Type B pancreatic cell (in vitro differentiated cells): ENCODE measurements at regions not wholly inside any gene's neighbourhood (a gene's known extent, or its start where the extent isn't known, plus 50 kb on each side); places are given as distances from the start of the nearest gene placed in this dataset.
A peak's percentile ranks its signal among the peaks of the same experiment; 100 is the strongest.

Experiments used
- DNase-seq: peaks from one replicate; pipeline ENCODE4 v3.0.0; 2021; ENCODE audit warnings: mixed read lengths; ENCODE audit not compliant: unreplicated experiment; ENCODE audit errors: extremely low spot score
- H3K27ac Mint-ChIP-seq: 2 replicates; pipeline ENCODE4 v1.8.0; 2021; ENCODE audit warnings: mild to moderate bottlenecking, mixed read lengths
- H3K27me3 Mint-ChIP-seq: 2 replicates; pipeline ENCODE4 v1.8.0; 2021; ENCODE audit warnings: mixed read lengths
- H3K36me3 Mint-ChIP-seq: 2 replicates; pipeline ENCODE4 v1.8.0; 2021; ENCODE audit warnings: mixed read lengths
- H3K4me1 Mint-ChIP-seq: one replicate; pipeline ENCODE4 v1.8.0; 2021; ENCODE audit warnings: mixed read lengths; ENCODE audit not compliant: unreplicated experiment
- H3K4me3 Mint-ChIP-seq: 2 replicates; pipeline ENCODE4 v1.8.0; 2021; ENCODE audit warnings: mild to moderate bottlenecking, mixed read lengths
- H3K9me3 Mint-ChIP-seq: 2 replicates; pipeline ENCODE4 v1.8.0; 2021; ENCODE audit warnings: mixed read lengths
- CTCF ChIP-seq: fragments of 200-600 bp; sonication (generic); conservative IDR thresholded peaks from 2 replicates; pipeline ENCODE4 v1.5.0; 2021; ENCODE audit warnings: antibody characterized with exemption, mild to moderate bottlenecking

GRCh38 chr22:22341736-22342135 lies 97.2 kb downstream of the VPREB1 start:
- Mint-ChIP-seq H3K4me1 (no peaks in the 10 kb centered on the region), H3K36me3 (no peaks in the 10 kb centered on the region), H3K4me3 (no peak overlapping the region), H3K27me3 (peaks cover 60% of the 10 kb centered on the region), H3K9me3 (no peaks in the 10 kb centered on the region), H3K27ac (no peak overlapping the region)
- TF ChIP-seq CTCF, result no peak
- DNase-seq, result no peak

DNA sequence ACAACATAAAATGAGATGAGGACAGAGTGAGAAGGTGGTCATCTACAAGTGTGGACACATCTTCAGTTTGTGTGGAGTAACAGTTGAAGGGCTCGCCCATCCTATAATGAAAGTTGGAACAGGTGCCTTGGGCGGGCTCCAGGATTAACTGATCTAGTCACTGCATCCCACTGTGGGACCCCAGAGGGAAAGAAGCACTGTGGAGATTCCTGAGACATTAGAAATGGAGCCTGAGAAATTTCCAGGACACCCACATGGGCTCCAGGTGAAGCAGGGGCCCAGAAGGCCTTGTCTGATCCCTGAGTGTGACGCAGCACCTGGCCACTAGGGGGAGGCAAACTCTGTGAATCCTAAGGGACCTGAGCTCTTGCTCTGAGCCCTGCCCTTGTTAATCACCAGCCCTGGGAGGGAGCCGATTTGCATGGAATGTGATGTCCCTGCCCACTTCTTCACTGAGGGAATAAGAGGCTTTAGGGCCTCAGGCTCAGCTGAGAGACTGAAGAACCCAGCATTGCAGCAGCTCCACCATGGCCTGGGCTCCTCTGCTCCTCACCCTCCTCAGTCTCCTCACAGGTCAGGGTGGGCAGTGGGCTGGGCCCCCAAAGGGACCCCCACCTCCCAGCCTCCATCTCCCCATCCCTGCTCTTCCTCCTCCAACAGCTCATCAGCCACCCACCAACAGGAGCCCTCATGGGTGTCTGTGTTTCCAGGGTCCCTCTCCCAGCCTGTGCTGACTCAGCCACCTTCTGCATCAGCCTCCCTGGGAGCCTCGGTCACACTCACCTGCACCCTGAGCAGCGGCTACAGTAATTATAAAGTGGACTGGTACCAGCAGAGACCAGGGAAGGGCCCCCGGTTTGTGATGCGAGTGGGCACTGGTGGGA lies 98.4 kb downstream of the VPREB1 start:
- H3K27ac Mint-ChIP-seq, result no peak overlapping the region
- peak; percentile 90 for TF ChIP-seq CTCF
- H3K9me3 Mint-ChIP-seq, result no peaks in the 10 kb centered on the region
- H3K27me3 Mint-ChIP-seq, result peaks cover 59% of the 10 kb centered on the region
- H3K4me3 Mint-ChIP-seq, result no peak overlapping the region
- no peaks in the 10 kb centered on the region for H3K4me1 Mint-ChIP-seq
- DNase-seq, result no peak
- no peaks in the 10 kb centered on the region for H3K36me3 Mint-ChIP-seq

DNA sequence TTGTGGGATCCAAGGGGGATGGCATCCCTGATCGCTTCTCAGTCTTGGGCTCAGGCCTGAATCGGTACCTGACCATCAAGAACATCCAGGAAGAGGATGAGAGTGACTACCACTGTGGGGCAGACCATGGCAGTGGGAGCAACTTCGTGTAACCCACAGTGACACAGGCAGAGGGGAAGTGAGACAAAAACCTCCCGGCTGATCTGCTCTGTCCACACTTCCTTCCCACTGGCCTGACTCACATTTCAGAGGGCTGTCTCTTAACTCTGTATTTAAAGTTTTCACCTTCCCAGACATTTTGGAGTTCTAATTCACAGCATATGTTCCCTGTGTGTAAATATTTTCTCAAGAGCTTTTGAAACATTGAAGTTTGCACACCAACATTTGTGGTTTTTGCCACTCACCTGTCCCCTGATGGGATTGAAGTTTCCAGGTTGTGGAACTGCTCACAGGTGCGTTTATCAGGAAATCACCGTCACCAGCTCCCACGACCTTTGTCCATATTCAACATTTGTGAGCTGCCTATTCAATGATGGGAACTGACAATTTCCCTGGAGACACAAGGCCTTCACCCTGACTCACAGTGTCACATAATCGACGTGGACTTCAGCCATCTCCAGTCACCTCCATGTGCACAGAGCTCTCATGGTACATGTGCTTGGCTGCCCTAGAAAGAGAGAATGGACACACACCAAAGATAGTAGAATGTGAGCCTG lies 99.2 kb downstream of the VPREB1 start:
- no peak for DNase-seq
- Mint-ChIP-seq H3K4me1 (no peaks in the 10 kb centered on the region), H3K4me3 (no peak overlapping the region), H3K9me3 (no peaks in the 10 kb centered on the region), H3K27me3 (peaks cover 59% of the 10 kb centered on the region), H3K36me3 (no peaks in the 10 kb centered on the region), H3K27ac (peak overlapping the region; percentile 19)
- TF ChIP-seq CTCF, result no peak

DNA sequence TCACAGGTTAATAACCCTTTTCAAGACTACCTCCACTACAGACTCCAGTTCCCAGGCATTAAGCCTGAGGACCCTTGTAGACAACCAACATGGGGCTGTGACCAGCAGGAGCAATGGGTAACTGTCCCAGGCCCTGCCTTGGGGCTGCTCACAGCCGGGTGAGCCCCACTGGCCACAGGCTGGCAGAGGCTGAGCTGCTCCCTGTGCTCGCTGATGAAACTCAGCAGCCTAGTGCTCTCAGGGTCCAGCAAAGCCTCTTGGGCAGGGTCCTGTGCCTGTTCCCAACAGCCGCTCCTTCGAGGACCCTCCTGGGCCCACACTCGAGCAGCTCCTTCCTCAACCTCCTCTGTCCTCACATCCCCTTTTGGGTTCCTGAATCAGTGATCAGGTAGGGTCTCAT lies 99.8 kb downstream of the VPREB1 start:
- Mint-ChIP-seq H3K9me3 (no peaks in the 10 kb centered on the region), H3K36me3 (no peaks in the 10 kb centered on the region), H3K27ac (no peak overlapping the region), H3K4me1 (no peaks in the 10 kb centered on the region), H3K4me3 (no peak overlapping the region), H3K27me3 (peaks cover 59% of the 10 kb centered on the region)
- no peak for TF ChIP-seq CTCF
- DNase-seq, result no peak

DNA sequence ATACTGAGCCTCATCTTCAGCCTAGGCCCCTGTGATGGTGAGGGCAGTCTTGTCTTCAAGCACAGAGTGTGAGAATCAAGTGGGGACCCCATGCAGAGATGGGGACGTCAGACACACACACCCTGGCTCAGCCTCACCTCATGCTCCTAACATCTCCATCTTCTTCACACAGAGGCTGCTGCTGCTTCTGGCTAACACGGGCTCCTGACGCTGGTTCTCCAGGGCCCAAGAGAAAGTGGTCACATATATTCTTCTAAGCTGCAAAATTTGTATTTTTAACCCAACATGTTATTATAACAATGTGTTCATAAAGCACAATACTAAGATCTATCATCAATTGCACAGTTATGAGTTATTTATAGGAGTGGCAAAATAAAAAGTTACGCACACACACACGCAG lies 101.2 kb downstream of the VPREB1 start:
- no peaks in the 10 kb centered on the region for H3K4me1 Mint-ChIP-seq
- DNase-seq, result no peak
- H3K27me3 Mint-ChIP-seq, result peaks cover 60% of the 10 kb centered on the region
- H3K27ac Mint-ChIP-seq, result no peak overlapping the region
- H3K4me3 Mint-ChIP-seq, result no peak overlapping the region
- no peak for TF ChIP-seq CTCF
- H3K36me3 Mint-ChIP-seq, result no peaks in the 10 kb centered on the region
- H3K9me3 Mint-ChIP-seq, result no peaks in the 10 kb centered on the region
